Breast epithelium (tissue), 4 donors: ENCODE measurements at regions not wholly inside any gene's neighbourhood (a gene's known extent, or its start where the extent isn't known, plus 50 kb on each side); places are given as distances from the start of the nearest gene placed in this dataset.

ENCODE experiments used
- DNase-seq, 2 donors: peaks; one replicate each; pipeline ENCODE4 v3.0.0-alpha.2; 2019; ENCODE audit warnings: low spot score in 2 of 2
- H3K27ac ChIP-seq, 2 donors: fragments of 200-600 bp; sonication (generic) in 1 of 2; one replicate each; pipeline ENCODE4 v1.5.1; 2016 to 2019; ENCODE audit warnings: mild to moderate bottlenecking in 1 of 2
- H3K27me3 ChIP-seq, 2 donors: fragments of 200-600 bp; sonication (generic) in 1 of 2; one replicate each; pipeline versions ENCODE4 v1.5.1 to v1.6.0; 2017 to 2019; ENCODE audit warnings: control low read depth in 1 of 2, mild to moderate bottlenecking in 1 of 2
- H3K36me3 ChIP-seq: fragments of 200-600 bp; one replicate; pipeline ENCODE4 v1.5.1; 2019
- H3K4me1 ChIP-seq, 2 donors: fragments of 200-600 bp; sonication (generic); one replicate each; pipeline ENCODE4 v1.5.1; 2016 to 2019; ENCODE audit warnings: control low read depth in 1 of 2
- H3K4me3 ChIP-seq, 3 donors: fragments of 200-600 bp; sonication (generic); 1 replicate in 2 of 3; 2 replicates in 1 of 3; pipeline ENCODE4 v1.5.1; 2016 to 2019; ENCODE audit warnings: mild to moderate bottlenecking in 3 of 3, moderate library complexity in 2 of 3
- H3K9me3 ChIP-seq, 2 donors: fragments of 200-600 bp; sonication (generic) in 1 of 2; one replicate each; pipeline ENCODE4 v1.5.1; 2016 to 2019; ENCODE audit warnings: control low read depth in 1 of 2
- CTCF ChIP-seq, 3 donors: fragments of 450-650 bp; IDR thresholded peaks; one replicate each; pipeline ENCODE4 v1.5.1; 2016 to 2017; ENCODE audit warnings: antibody characterized with exemption in 3 of 3, mild to moderate bottlenecking in 3 of 3, moderate library complexity in 3 of 3
- POLR2A ChIP-seq: fragments of 450-650 bp; IDR thresholded peaks from one replicate; pipeline ENCODE4 v1.6.1; 2016; ENCODE audit warnings: antibody characterized with exemption, mild to moderate bottlenecking, moderate library complexity
- POLR2AphosphoS5 ChIP-seq, 3 donors: sonication (generic); formaldehyde crosslinking; IDR thresholded peaks; one replicate each; pipeline ENCODE4 v1.6.1; 2017; ENCODE audit warnings: antibody characterized with exemption in 3 of 3
- intact Hi-C: fragments of 100-400 bp; cut with DNase I; formaldehyde crosslinking; loops from one replicate; pipeline ENCODE4 v1.15.1; 2023; ENCODE audit warnings: low total_unique reads

DNA sequence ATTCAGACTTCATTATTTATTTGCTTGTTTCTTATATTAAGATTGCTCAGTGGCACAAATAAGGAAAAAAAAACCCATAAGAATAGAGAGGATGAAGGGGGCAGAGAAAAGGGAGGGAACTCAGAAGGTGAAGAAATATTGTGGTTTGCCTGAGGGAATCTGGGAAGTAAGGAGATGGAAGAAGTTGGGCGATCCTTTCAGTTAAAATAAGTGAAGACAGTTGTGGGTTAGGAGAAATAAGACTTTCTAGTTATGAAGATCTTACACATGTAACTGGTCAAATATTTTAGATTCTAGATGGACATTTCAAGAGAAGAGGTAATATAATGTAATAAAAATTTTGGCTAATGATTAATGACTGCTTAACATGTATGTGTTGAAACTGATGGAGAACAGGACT is 138.7 kb upstream of the LIMCH1 start:
- H3K4me1 ChIP-seq = no peaks in the 10 kb centered on the region
- intact Hi-C loops = no loop called here
- no peak for TF ChIP-seq POLR2AphosphoS5 (IDR thresholded peaks at IDR 0.05)
- no peak for TF ChIP-seq CTCF (IDR thresholded peaks at IDR 0.05)
- no peak for TF ChIP-seq POLR2A
- no peaks in the 10 kb centered on the region for H3K36me3 ChIP-seq
- H3K4me3 ChIP-seq = no peak overlapping the region
- no peaks in the 10 kb centered on the region for H3K27me3 ChIP-seq
- DNase-seq = no peak
- H3K27ac ChIP-seq = no peak overlapping the region
- H3K9me3 ChIP-seq = no peaks in the 10 kb centered on the region

GRCh38 chr4:41400296-41400695 is 137.7 kb upstream of the LIMCH1 start:
- intact Hi-C loops = no loop called here
- no peak for TF ChIP-seq CTCF (IDR thresholded peaks at IDR 0.05)
- no peak for TF ChIP-seq POLR2AphosphoS5 (IDR thresholded peaks at IDR 0.05)
- TF ChIP-seq POLR2A = no peak
- no peaks in the 10 kb centered on the region for H3K9me3 ChIP-seq
- H3K27ac ChIP-seq = no peak overlapping the region
- no peak overlapping the region for H3K4me3 ChIP-seq
- no peak for DNase-seq
- H3K36me3 ChIP-seq = no peaks in the 10 kb centered on the region
- no peaks in the 10 kb centered on the region for H3K27me3 ChIP-seq
- H3K4me1 ChIP-seq = no peaks in the 10 kb centered on the region

- Histone ChIP-seq H3K9me3 (no peaks in the 10 kb centered on the region), H3K36me3 (no peaks in the 10 kb centered on the region), H3K4me1 (no peaks in the 10 kb centered on the region), H3K27ac (no peak overlapping the region), H3K27me3 (no peaks in the 10 kb centered on the region), H3K4me3 (no peak overlapping the region)
- intact Hi-C loops = no loop called here
- no peak for DNase-seq
- TF ChIP-seq POLR2AphosphoS5 (IDR thresholded peaks at IDR 0.05) = no peak
- no peak for TF ChIP-seq CTCF (IDR thresholded peaks at IDR 0.05)
Measured at GRCh38 chr4:41405464-41406112, 132.4 kb upstream of the LIMCH1 start.

DNA sequence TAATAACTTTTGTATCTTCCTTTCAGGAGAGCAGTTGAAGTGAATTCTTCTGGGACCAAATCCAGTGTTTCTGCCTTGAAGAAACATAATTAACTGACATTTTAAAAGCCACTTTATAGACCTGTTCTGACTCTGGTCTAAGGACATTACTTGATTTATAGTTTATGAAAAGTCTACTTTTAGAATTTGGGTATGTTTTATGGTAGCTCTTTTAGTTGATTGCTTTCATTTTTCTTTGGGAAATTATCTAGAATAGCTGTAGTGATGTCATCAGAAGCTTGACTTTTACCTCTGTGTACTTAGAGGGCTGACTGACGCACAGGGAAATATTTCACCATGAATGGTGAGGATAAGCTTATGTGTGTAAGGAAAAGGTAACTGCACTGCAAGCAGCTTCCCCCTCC is 131.8 kb upstream of the LIMCH1 start:
- H3K4me3 ChIP-seq = no peak overlapping the region
- no peaks in the 10 kb centered on the region for H3K27me3 ChIP-seq
- no peaks in the 10 kb centered on the region for H3K9me3 ChIP-seq
- H3K36me3 ChIP-seq = no peaks in the 10 kb centered on the region
- no peak overlapping the region for H3K27ac ChIP-seq
- TF ChIP-seq POLR2AphosphoS5 (IDR thresholded peaks at IDR 0.05) = no peak
- no peak for TF ChIP-seq POLR2A
- TF ChIP-seq CTCF (IDR thresholded peaks at IDR 0.05) = no peak
- intact Hi-C loops = no loop called here
- DNase-seq = no peak
- H3K4me1 ChIP-seq = no peaks in the 10 kb centered on the region

- Histone ChIP-seq H3K9me3 (no peaks in the 10 kb centered on the region), H3K4me1 (no peaks in the 10 kb centered on the region), H3K36me3 (no peaks in the 10 kb centered on the region), H3K27me3 (no peaks in the 10 kb centered on the region), H3K27ac (no peak overlapping the region), H3K4me3 (no peak overlapping the region)
- no peak for DNase-seq
- TF ChIP-seq POLR2A (no peak), POLR2AphosphoS5 (IDR thresholded peaks at IDR 0.05) (no peak)
- intact Hi-C loops = no loop called here
Measured at GRCh38 chr4:41408150-41408549, 129.8 kb upstream of the LIMCH1 start.
